Body of pancreas (tissue), 4 donors: ENCODE measurements at regions not wholly inside any gene's neighbourhood (a gene's known extent, or its start where the extent isn't known, plus 50 kb on each side); places are given as distances from the start of the nearest gene placed in this dataset.
"Not testable (repeated sequence)": the region's sequence is repeated elsewhere in the genome, so short reads cannot be mapped to it uniquely, and the experiment has no call there.

Source experiments
- ATAC-seq: fragments of 150-250 bp; one replicate; pipeline ENCODE4 v1.9.1; 2016
- DNase-seq, 4 donors: peaks; one replicate each; pipeline ENCODE4 v3.0.0-alpha.2; 2019
- H3K27ac ChIP-seq, 4 donors: fragments of 200-600 bp; sonication (generic); 1 replicate in 3 of 4; 2 replicates in 1 of 4; pipeline versions ENCODE4 v1.5.1 to v1.6.1; 2016 to 2019; ENCODE audit warnings: mild to moderate bottlenecking in 1 of 4, mixed read lengths in 1 of 4, moderate library complexity in 1 of 4
- H3K27me3 ChIP-seq, 2 donors: fragments of 200-600 bp; sonication (generic); one replicate each; pipeline ENCODE4 v1.6.0; 2016; ENCODE audit warnings: mild to moderate bottlenecking in 1 of 2
- H3K36me3 ChIP-seq, 2 donors: fragments of 200-600 bp; sonication (generic); replicated peaks in 1 of 2; 2 replicates each; pipeline ENCODE4 v1.5.1; 2016; ENCODE audit warnings: low read depth in 2 of 2; ENCODE audit not compliant: insufficient read depth in 1 of 2
- H3K4me1 ChIP-seq: fragments of 200-600 bp; sonication (generic); one replicate; pipeline ENCODE4 v1.6.0; 2016
- H3K4me3 ChIP-seq, 2 donors: fragments of 200-600 bp; sonication (generic); 1 replicate in 1 of 2; 2 replicates in 1 of 2; pipeline ENCODE4 v1.5.1; 2016 to 2019
- H3K9me3 ChIP-seq, 3 donors: fragments of 200-600 bp; sonication (generic); 1 replicate in 2 of 3; 2 replicates in 1 of 3; pipeline ENCODE4 v1.5.1; 2016
- WGBS, 2 donors: methylation state at CpG; one replicate each; pipeline ENCODE4 v1.1.5; 2017; 5-methylcytosine and 5-hydroxymethylcytosine counted together
- intact Hi-C: fragments of 100-400 bp; cut with DNase I; formaldehyde crosslinking; loops from one replicate; pipeline ENCODE4 v1.15.1; 2023

DNA sequence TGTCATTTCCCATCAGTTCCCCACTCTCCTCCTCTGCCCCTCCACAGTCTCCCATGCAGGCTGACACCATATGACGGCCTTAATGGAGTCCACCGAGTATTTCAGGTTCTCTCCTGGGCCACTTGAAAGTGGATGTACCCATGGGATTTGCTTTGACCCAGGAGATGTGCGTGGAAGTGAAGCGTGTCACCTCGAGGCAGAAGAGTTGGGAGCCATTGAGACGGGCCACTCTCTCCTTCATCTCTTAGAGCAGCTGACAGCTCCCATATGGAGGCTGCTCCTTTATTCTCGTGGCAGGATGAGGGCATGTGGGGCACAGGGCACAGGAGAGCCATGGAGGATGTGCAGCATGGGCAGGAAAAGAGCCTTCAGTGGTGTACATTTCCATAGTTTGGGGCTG is 144.7 kb upstream of the CRYM start:
- H3K36me3 ChIP-seq, intact Hi-C loops, H3K4me1 ChIP-seq, ATAC-seq, H3K9me3 ChIP-seq, H3K27ac ChIP-seq, H3K27me3 ChIP-seq, H3K4me3 ChIP-seq: not testable (repeated sequence)
- peak in 2 of 4 donors; percentile 2 to 3 for DNase-seq
- WGBS, 2 donors, result no CpG with 5 or more reads among the region's 7 CpGs

DNA sequence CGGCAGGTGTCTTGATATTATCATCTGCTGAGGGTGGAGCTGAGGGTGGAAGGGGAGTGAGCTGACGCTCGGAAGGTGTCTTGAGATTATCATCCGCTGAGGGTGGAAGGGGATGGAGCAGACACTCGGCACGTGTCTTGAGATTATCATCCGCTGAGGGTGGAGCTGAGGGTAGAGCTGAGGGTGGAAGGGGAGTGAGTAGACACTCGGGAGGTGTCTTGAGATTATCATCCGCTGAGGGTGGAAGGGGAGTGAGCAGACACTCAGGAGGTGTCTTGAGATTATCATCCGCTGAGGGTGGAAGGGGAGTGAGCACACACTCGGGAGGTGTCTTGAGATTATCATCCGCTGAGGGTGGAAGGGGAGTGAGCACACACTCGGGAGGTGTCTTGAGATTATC is 126.6 kb upstream of the CRYM start:
- H3K9me3 ChIP-seq, H3K27ac ChIP-seq, intact Hi-C loops, H3K36me3 ChIP-seq, H3K4me3 ChIP-seq, H3K27me3 ChIP-seq, H3K4me1 ChIP-seq, ATAC-seq, DNase-seq: not testable (repeated sequence)
- WGBS, 2 donors, result no CpG with 5 or more reads among the region's 13 CpGs

- DNase-seq, H3K27me3 ChIP-seq, H3K36me3 ChIP-seq, ATAC-seq, H3K4me1 ChIP-seq, H3K4me3 ChIP-seq, H3K27ac ChIP-seq, H3K9me3 ChIP-seq, intact Hi-C loops: not testable (repeated sequence)
- 84% methylated on average over 4 of the region's 5 CpGs; no CpG with 5 or more reads in 1 of the 2 donors for WGBS, 2 donors
Measured at GRCh38 chr16:21397866-21398265, 119.8 kb upstream of the CRYM start.

DNA sequence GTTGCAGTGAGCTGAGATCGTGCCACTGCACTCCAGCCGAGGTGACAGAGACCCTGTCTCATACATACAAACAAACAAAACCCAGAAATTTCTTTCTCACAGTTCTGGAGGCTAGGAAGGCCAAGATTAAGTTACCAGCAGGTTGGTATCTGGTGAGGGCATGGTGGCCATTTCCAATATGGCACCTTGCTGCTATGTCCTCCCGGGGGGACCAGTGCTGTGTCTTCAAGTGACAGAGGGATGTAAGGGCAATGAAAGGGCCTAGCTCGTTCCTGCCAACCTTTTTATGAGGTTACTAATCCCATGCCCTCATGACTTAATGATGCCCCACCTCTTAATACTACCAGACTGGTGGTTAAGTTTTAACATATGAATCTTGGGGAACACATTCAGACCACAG is 118.5 kb upstream of the CRYM start:
- H3K4me3 ChIP-seq, DNase-seq, ATAC-seq, H3K27me3 ChIP-seq, H3K9me3 ChIP-seq, H3K27ac ChIP-seq, intact Hi-C loops, H3K4me1 ChIP-seq, H3K36me3 ChIP-seq: not testable (repeated sequence)
- no CpG with 5 or more reads among the region's 4 CpGs for WGBS, 2 donors

DNA sequence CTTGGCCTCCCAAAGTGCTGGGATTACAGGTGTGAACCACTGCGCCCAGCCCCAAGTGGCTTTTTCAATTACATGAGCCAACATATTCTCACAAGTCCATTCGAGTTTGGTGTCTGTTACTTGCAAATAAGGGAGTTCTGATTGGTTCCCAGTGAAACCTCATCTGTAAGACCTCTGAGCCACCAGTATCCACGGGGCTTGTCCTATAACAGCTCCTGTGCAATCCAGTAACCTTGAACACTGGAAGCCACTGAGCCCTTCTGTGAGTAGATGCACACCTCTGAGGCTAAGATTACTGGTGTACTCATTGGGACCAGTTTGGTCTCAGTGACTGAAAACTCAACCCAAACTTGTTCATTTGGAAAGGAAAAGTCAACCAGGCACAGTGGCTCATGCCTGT is 112.5 kb upstream of the CRYM start:
- H3K4me3 ChIP-seq, H3K4me1 ChIP-seq, H3K36me3 ChIP-seq, H3K27ac ChIP-seq, ATAC-seq, H3K9me3 ChIP-seq, H3K27me3 ChIP-seq, intact Hi-C loops, DNase-seq: not testable (repeated sequence)
- no CpG with 5 or more reads among the region's 3 CpGs for WGBS, 2 donors

- H3K36me3 ChIP-seq, intact Hi-C loops, ATAC-seq: not testable (repeated sequence)
Measured at GRCh38 chr16:21389860-21390259, 111.8 kb upstream of the CRYM start.

DNA sequence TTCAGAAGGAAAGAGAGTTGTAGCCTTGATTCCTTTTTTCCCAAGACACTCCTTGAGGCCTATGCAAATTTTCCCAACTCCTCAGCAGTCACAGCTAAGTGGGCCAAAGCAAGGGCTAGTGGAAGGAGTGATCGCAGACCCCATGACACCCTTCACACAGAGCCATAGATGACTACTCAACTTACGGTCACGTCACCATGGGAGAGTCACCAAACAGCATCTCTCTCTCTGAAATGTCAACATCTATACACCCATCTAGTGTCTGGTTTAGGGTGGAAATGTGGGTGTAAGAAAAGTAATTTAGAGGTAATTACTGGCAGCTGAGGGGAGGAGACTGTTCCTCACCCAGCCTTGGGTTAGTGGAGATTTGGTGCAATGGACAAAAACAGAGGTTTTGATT is 109.7 kb upstream of the CRYM start:
- H3K9me3 ChIP-seq, DNase-seq, H3K4me1 ChIP-seq, H3K4me3 ChIP-seq, H3K27ac ChIP-seq, H3K27me3 ChIP-seq, ATAC-seq, H3K36me3 ChIP-seq, intact Hi-C loops: not testable (repeated sequence)
- 100% methylated on average over 2 of the region's 3 CpGs; no CpG with 5 or more reads in 1 of the 2 donors for WGBS, 2 donors

More at GRCh38 chr16:21389860-21390259, 111.8 kb upstream of the CRYM start:
- not testable (repeated sequence) for H3K4me3 ChIP-seq, H3K4me1 ChIP-seq, DNase-seq, H3K9me3 ChIP-seq, H3K27me3 ChIP-seq, H3K27ac ChIP-seq
- no CpG with 5 or more reads among the region's 7 CpGs for WGBS, 2 donors

- H3K9me3 ChIP-seq, H3K36me3 ChIP-seq, H3K4me3 ChIP-seq, H3K27ac ChIP-seq, ATAC-seq, H3K4me1 ChIP-seq, intact Hi-C loops, DNase-seq, H3K27me3 ChIP-seq: not testable (repeated sequence)
- no CpG with 5 or more reads among the region's 5 CpGs for WGBS, 2 donors
Measured at GRCh38 chr16:21386201-21386915, 108.3 kb upstream of the CRYM start.

DNA sequence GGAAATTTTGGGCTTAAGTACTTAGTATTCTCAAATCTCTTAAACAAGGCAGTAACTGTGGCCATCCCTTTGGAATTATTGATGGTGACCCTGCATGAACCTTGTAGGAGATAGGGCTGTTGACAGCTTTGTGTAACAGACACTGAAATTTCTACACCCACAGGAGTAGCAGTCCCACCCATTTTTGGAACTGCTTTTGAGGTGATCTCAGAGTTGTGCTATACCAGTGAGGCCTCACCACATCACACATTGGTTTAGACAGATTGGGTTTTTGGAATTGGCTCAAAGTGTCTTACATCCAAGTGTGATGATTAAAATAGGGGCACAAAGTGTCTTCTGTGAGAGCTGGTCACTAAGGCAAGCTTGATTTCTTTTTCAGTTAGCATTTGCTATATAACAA is 105.6 kb upstream of the CRYM start:
- DNase-seq, H3K36me3 ChIP-seq, H3K27me3 ChIP-seq, ATAC-seq, H3K4me3 ChIP-seq, H3K27ac ChIP-seq, intact Hi-C loops, H3K9me3 ChIP-seq, H3K4me1 ChIP-seq: not testable (repeated sequence)

GRCh38 chr16:21379645-21380044 is 101.6 kb upstream of the CRYM start:
- DNase-seq, intact Hi-C loops, H3K27ac ChIP-seq, H3K4me3 ChIP-seq, ATAC-seq, H3K9me3 ChIP-seq, H3K27me3 ChIP-seq, H3K4me1 ChIP-seq, H3K36me3 ChIP-seq: not testable (repeated sequence)
- no CpG with 5 or more reads among the region's 5 CpGs for WGBS, 2 donors

- H3K27me3 ChIP-seq, DNase-seq, H3K27ac ChIP-seq, H3K9me3 ChIP-seq, intact Hi-C loops, H3K4me1 ChIP-seq, H3K36me3 ChIP-seq, ATAC-seq, H3K4me3 ChIP-seq: not testable (repeated sequence)
- 84 to 90% methylated on average over 11 to 14 of the region's 22 CpGs for WGBS, 2 donors
Measured at GRCh38 chr16:21376196-21376899, 98.3 kb upstream of the CRYM start.

DNA sequence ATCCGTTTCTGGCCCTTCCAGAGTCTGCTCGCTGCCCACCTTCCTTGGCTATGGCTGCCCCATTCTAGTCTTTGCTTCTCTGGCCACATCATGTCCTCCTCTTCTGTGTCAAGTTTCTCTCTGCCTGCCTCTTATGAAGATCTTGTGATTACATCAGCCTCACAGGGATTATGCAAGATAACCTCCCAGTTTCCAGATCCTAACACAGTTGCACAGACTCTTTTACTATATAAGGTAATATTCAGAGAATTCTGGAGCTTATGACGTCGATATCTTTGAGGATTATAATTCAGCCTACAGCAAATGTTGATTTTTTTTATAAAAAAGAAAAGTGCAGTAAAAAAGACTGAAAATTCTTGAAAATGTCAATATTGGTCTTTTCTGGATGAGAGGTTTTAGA is 97.2 kb upstream of the CRYM start:
- H3K36me3 ChIP-seq, H3K9me3 ChIP-seq, DNase-seq, H3K4me3 ChIP-seq, H3K4me1 ChIP-seq, H3K27ac ChIP-seq, intact Hi-C loops, H3K27me3 ChIP-seq: not testable (repeated sequence)
- 67 to 86% methylated on average over 2 of the region's 4 CpGs for WGBS, 2 donors
- ATAC-seq, result peak; percentile 42
